NCI-H1694 treated with DMSO at 0.1 percent for 48 hours (cell line): ENCODE measurements at regions not wholly inside any gene's neighbourhood (a gene's known extent, or its start where the extent isn't known, plus 50 kb on each side); places are given as distances from the start of the nearest gene placed in this dataset.
"Not testable (repeated sequence)": the region's sequence is repeated elsewhere in the genome, so short reads cannot be mapped to it uniquely, and the experiment has no call there.

Experiments
- DNase-seq: peaks from one replicate; lab custom pipeline; 2025; lab: John Stamatoyannopoulos, UW

GRCh38 chrX:94341730-94342129, 667.7 kb downstream of the FAM133A start:
- DNase-seq = not testable (repeated sequence)

- no peak for DNase-seq
Measured at GRCh38 chrX:94361241-94361640, 687.2 kb downstream of the FAM133A start.

DNA sequence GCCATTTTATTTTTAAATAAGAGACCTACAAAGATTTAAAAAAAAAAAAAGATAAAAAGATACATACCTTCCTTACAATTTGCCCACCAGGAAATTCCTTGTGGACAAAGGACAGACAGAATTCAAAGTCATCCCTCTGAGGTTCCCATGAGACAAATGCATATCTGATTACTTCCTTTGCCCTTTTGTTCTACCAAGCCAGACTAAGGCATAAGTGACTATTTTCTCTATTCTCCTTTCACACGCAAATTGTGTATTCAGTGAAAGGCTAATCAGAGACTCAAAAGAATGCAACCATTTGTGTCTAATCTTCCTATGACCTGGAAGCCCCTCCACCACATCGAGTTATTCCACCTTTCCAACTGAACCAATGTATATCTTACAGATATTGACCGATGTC, 691.7 kb downstream of the FAM133A start:
- DNase-seq = no peak

GRCh38 chrX:94366616-94367015, 692.6 kb downstream of the FAM133A start:
- DNase-seq = no peak

DNA sequence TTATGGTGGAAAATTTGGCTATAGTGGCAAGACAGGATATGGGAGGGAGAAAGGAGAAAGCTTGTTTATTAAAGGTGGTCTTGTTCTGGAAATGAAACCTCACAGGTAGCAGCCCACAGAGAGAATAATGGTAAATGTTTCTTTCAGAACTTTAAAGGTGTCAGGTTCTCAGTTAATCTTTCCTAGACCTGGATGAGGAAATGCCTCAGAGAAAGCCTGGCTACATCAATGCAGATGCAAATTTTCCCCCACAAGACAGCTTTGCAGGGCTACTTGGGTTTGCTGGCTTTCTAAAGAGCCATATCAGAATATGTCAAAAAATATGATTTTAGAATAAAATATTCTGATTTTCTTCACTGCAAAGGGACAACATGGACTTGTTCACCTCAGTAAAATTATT, 715.0 kb downstream of the FAM133A start:
- DNase-seq = no peak

DNA sequence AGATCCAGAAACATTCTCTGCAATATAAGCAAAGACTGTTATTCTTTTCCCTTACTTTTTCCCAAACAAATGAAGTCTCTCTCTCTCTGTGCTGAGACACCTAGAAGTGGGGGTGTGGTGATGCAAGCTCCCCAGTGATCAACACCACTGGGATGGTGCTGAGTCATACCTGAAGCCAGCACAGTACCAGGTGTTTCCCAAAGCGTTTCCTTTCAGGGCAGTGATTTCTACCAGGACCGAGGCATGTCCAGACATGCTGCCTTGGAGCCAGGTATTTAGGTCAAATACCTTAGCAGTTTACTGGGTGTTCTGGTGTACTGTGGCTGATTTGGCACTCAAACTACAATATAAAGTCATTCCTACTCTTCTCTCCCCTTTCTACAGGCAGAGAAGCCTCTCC, 726.5 kb downstream of the FAM133A start:
- no peak for DNase-seq

- no peak for DNase-seq
Measured at GRCh38 chrX:94401426-94401825, 727.4 kb downstream of the FAM133A start.

DNA sequence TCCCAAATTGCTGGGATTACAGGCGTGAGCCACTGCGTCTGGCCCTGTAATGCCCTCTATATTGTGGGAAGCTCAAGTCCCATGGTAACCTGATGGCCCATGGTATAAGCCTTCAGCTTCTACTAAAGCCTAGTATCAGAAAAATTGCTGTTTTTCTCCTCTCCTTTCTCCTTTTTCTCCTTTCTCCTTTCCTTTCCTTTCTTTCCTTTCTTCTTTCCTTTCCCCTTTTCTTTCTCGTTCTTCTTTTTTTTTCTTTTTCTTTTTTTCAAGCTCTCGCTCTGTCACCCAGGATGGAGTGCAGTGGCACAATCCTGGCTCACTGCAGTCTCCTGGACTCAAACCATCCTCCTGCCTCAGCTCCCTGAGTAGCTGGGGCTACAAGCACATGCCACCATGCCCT, 740.7 kb downstream of the FAM133A start:
- no peak for DNase-seq

DNA sequence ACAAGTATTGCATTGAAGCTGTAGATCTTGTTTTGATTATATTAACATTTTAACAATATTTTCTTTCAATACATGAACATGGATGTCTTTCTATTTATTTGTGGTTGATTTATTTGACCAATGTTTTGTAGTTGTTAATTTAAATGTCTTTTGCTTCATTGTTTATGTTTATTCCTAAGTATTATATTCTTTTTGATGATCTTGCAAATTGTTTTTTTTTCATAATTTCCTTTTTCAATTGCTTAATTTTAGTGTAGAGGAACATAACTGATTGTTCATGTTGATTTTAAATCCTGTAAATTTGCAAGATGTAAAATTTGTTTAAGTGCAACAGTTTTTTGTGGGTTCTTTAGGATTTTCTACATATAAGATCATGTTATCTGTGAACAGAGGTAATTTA, 744.1 kb downstream of the FAM133A start:
- DNase-seq = no peak

DNA sequence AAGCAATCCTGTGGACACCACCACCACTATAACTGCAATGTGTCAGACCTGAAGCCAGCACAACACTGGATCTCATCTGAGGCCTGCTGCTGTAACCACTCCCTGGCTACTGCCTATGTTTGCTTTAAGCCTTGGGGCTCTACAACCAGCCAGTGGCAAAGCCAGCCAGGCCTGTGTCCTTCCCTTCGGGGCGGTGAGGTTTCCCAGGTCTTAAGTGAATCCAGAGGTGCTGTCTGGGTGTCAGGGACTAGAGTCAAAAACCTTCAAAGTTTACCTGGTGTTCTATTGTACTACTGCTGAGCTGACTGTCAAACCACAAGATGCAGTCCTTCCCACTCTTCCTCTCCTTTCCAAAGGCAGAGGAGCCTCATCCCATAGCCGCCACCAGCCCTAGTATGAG, 750.5 kb downstream of the FAM133A start:
- DNase-seq = no peak

GRCh38 chrX:94430091-94430490, 756.1 kb downstream of the FAM133A start:
- DNase-seq = no peak

DNA sequence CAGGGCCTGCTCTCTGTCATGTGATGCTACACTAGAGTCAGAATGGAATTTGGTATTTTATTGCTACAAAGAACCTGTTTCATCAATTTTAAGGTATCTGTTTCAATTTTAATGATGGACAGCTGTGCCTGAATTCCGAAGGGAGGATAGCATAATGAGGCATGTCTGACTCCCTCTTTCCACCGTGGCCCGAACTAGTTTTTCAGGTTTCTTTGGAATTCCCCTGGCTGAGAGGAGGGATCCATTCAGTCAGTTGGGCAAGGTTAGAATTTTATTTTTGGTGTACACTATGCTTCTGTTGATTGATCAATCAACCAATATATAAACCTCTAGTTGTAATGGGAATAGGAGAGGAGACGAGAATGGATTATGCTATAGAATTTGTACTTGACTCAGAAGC, 761.8 kb downstream of the FAM133A start:
- no peak for DNase-seq

DNA sequence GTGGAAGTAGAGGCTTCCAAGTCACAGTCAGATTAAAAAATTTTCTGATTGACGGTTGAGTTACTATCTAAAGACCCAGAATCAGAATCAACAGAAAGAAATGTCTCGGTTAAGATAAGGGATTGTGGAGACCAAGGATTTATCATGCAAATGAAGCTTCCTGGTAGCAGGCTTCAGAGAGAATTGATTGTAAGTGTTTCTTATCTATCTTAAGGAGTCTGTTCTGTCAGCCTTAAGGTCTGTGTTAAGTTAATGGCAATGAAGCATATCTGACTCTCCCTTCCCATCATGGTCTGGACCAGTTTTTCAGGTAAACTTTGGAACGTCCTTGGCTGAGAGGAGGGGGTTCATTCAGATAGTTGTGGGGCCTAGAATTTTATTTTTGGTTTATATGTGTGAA, 780.2 kb downstream of the FAM133A start:
- no peak for DNase-seq

DNA sequence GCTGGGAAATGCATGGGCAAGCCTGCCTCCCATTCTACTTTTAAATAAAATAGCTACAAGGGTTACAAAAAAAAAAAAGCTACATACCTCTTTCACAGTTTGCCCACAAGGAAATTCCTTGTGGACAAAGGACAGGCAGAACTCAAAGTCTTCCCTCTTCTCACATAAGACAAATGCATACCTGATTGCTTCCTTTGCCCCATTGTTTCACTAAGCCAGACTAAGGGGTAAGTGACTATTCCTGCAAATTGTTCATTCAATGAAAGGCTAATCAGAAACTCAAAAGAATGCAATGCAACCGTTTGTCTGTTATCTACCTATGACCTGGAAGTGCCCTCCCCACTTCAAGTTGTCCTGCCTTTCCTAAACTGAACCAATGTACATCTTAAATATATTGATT, 780.6 kb downstream of the FAM133A start:
- no peak for DNase-seq

DNA sequence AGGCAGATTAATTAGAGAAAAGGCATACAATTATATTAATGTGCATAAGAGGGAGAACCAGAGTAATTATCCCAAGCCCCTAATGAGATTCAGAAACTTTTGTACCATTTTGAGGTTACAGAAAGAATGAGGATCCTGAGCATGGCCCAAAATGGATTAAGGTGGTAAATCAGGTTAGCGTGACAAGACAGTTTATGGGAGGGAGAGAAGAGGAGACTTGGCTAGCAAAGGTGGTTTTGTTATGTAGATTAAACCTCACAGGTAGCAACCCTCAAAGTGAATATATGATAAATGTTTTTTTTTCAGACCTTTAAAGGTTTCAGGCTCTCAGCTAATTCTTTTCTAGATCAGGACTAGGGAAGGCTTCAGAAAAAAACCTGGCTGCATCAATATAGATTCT, 781.8 kb downstream of the FAM133A start:
- DNase-seq = no peak

- DNase-seq = no peak
Measured at GRCh38 chrX:94492541-94492940, 818.5 kb downstream of the FAM133A start.

GRCh38 chrX:94493405-94493804, 819.4 kb downstream of the FAM133A start:
- no peak for DNase-seq

- DNase-seq = no peak
Measured at GRCh38 chrX:94511564-94511963, 837.6 kb downstream of the FAM133A start.

DNA sequence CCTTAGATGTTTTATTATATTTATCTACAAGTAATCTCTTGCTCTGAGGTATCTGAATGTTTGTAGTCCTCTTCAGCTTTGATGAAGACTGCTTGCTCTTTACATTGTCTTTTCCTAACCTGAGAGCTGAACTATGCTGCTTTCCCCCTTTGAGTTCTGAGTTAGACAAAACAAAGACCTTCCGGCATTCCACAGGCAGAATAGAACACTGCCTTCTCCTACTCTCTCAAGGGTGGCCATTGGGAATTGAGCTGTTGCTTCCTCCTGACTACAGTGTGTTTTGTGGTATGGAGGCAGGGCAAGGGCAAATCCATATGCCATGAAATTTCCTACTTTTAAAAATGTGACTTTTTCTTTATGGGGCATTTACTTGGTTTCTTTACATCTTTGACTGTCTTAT, 841.0 kb downstream of the FAM133A start:
- no peak for DNase-seq

GRCh38 chrX:94524867-94525266, 850.9 kb downstream of the FAM133A start:
- no peak for DNase-seq

GRCh38 chrX:94545722-94546121, 871.7 kb downstream of the FAM133A start:
- DNase-seq = no peak

DNA sequence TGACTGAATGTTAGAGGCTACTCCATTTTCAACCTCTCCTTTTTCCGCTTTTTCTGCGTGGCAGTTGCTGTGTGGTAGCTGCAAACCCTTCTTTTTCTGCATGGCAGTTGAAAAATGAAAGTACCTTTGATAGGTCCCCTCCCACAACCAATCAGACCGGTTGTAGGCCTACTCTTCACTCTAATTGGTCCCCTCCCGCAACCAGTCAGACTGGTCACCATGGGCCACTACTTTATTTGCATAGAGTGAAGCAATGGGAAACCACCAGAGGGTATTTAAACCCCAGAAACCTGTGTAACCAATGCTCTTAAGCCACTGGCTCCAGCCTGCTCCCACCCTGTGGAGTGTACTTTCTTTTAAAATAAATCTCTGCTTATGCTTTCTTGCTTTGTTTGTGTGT, 877.8 kb downstream of the FAM133A start:
- DNase-seq = no peak

GRCh38 chrX:94560930-94561329, 886.9 kb downstream of the FAM133A start:
- DNase-seq = no peak

DNA sequence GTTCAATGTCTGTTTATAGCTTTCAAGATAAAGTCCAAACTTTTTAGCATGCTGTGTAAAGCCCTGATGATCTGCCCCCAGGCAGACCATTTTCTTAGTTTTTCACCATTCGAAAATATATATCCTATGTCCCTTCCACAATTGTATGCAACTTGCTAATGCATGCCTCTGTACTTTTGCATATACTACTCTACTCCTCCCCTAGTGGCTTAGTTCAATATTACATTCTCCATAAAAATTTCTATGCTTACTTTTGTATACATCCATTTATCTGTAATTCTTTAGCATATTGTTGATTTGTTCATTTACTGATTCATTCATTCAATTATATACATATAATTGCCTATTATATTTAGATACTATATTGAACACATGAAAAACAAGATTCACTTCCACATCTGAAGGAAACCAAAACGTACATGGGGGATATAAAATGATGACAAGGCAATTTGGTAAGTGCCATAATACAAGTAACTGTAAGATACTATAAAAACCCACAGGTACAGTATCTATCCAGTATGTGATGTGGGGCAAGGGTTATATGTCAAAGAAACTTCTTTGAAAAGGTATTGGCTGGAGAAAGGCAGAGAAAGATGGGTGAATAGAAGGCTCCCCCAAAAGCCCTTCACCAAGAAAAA, 902.5 kb downstream of the FAM133A start:
- DNase-seq = no peak

DNA sequence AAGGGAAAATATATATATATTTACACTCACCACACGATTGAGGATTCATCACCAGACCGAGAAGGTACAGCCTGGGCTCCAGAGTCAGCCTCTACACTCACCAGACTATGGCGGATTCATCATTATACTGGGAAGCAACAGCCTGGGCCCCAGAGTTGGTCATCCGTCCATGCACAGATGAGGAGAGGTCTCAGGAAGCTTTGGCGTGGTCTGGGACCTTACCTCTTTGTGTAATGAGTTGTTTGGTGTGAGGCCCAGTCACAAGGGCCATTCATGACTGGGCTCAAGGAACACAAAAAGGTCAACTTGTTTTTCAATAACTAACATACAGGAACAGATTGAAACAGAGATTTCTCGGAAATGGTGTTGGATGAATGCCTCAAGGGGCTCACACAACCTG, 926.1 kb downstream of the FAM133A start:
- no peak for DNase-seq
